HG03460 (cell line): ENCODE measurements at regions not wholly inside any gene's neighbourhood (a gene's known extent, or its start where the extent isn't known, plus 50 kb on each side); places are given as distances from the start of the nearest gene placed in this dataset.

Experiments used
- ATAC-seq: cut with Tn5 transposase; IDR thresholded peaks from one replicate; pipeline ENCODE4 v1.9.1; 2021; ENCODE audit not compliant: unreplicated experiment

DNA sequence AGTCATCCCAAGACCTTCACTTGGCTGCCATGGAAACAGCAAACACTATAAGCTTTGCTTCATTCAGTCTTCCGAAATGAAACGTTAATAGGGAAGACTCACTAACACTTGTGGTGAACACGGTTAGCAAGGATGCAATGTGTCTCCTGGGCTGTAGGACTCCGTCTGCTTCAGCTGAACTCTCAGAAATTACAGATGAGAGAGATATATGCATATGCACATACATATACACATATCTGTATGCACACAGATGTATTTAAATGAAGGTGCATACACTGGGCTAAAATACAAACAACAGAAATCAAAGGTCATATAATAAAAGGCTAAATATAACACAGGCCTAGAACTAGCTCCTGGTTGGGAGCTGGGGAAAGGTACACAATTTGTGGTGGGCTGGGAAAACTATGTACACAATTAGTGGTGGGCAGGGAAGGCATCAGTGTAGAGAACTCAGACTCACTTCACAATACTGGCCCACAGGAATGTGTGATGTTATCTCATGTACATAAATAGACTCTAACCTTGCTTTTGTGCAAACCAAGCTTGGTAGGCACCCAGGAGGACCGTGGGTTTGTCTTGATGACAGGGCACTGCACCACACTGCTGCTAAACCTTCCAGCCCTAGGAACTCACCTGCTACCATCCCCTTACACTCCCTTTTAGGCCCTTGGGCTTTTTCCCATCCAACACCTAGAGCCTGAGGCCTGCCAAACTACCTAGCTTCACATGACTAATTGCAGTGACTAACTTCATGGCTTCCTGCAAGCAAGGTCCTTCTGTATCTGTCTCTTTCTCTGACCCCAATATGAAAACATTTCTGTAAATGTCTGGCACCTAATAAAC is 873.1 kb downstream of the NSUN3 start:
- no peak for ATAC-seq

DNA sequence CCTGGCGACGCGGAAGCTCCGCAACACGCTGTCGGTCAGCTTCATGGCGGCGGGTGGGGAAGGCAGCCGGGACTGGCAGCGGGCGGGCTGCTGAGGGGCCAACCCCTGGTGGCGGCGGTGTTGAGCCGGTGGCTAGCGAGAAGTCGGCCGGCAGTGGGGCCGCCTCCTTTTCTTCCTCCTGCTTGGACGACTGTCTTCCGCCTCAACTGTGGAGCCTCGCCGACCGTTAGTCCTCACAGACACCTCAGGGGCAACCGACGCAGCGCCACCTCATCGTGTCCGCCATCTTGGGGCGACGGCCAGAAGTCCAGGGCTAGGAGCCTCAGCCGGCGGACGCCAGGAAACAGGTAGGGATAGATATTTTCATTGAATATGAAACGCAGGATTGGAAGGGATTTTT is 875.1 kb downstream of the NSUN3 start:
- no peak for ATAC-seq

DNA sequence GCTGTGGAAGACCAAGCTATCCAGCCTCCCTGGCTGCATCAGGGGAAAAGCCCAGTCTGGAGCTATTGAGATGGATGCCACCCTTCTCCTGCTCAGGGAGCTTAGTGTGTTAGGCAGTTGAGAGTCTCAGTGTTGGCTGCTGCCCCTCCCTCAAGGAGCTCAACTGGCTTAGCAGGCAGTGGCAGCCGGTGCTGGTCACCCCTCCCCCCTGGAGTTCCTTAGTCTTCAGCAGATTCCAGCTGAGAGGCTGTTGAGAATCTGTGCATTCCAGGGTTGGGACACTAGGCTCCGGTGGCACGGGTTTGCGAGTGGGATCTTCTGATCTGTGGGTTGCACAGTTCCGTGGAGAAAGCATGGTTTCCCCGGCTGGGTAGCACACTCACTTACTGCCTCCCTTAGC is 883.8 kb downstream of the NSUN3 start:
- ATAC-seq, result no peak

DNA sequence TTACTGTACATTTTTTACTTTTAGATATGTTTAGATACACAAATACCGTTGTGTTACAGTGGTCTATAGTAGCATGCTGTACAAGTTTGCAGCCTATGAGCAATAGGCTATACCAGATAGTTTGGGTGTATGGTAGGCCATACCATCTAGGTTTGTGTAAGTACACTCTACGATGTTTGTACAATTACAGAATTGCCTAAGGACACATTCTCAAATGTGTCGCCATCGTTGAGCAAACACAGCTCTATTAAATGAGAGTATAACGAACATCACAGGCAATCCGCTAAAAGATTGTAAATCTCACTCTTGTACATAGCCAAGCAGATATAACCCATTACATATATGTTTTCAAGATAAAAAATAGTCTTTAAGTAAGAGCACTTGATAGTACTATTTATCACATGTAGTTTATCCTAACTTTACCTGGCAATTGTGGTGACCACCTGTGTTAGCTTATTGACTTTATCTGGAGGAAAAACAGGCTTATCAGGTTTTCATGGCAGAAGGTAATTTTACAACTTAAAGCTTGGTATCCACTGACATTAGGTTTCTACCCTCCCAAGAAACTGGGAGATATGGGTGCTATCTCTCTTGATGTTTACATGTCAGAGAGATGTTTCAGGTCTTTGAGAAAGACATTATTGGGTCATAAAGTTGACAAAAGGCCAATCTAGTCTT is 898.7 kb downstream of the NSUN3 start:
- no peak for ATAC-seq

DNA sequence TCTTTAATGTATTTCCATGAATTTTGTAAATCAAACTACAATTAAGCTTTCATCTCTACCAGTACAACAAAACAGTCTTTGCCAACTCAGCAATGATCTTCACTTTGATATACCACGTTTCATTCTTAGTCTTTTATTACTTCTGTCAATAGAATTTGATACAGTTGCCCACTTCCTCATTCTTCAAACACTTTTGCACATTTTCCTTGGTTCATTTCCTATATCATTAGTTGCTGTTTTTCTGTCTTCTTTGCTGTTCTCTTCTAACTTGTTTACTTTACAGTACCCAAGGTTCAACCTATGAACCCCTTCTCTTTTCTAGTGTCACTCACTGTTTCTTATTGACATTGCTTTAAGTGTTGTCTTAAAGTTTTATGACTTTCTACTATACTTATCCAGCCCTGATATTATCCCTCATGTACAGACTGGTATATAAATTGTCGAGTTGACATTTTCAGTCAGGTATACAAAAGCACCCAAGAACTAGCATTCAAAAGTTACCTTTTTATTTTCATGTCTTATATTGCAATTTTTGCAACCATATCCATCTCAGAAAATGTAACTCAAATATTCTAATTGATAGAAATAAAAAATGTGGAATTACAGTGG is 903.1 kb downstream of the NSUN3 start:
- no peak for ATAC-seq

DNA sequence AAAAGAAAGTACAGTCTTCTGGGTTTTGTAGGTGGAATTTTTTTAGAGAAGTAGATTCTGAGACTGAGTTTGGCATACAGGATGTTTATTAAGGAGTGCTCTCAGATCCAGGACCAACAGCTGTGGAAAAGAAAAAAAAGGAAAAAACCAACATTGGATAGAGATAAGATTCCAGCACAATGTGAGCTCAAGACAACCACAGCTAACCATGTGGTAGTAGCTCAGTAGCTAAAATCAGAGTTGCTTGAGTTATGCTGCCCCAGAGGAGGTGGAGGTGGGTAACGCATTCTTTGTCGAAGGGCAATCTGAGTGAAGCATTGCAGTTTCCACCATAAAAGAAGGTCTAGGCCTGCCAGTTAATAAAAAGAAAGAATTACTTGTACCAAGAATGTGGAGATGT is 904.3 kb downstream of the NSUN3 start:
- ATAC-seq, result no peak

DNA sequence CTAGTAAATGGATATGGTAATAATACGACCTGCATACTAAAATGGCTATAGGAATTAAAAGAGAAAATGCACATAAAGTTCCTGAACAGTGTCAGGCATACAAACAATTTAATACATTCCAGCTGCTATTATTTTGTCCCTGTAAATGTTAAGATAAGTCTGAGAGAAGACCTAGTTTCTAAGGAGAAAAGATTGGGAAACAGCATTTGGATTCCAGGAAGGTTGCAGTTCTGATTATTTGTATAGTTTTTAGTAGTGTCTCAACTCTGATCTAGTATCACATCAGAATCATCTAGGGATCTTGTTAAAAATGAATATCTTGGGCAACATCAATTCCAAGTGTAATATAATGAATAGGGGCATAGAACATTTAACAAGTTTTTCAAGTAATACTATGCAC is 905.7 kb downstream of the NSUN3 start:
- ATAC-seq, result no peak

DNA sequence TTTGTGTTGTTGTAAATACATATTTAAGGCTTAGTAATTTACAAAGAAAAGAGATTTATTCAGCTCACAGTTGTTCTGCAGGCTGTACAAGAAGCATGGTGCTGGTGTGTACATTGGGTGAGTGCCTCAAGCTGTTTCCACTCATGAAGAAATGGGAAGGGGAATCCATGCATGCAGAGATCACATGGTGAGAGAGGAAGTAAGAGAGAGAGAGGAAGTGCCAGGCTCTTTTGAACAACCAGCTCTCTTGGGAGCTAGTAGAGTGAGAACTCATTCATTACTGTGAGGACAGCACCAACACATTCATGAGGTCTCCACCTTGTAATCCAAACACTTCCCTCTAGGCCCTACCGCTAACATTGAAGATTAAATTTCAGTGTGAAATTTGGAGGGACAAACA is 909.2 kb downstream of the NSUN3 start:
- no peak for ATAC-seq

DNA sequence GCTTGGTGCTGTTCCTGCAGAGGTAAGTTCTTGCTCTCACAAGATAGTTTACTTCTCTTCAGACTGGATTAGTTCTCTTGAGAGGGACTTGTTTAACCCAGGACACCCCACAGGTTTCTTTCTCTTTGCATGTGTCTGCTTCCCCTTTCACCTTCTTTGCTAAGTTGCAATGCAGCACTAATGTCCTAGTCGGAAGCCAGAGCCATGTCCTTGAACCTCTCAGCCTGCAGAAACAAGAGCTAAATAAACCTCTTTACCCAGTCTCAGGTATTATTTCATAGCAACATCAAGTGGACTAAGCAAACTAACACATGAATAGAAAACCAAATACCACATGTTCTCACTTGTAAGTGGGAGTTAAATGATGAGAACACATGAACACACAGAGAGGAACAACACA is 915.2 kb downstream of the NSUN3 start:
- no peak for ATAC-seq

DNA sequence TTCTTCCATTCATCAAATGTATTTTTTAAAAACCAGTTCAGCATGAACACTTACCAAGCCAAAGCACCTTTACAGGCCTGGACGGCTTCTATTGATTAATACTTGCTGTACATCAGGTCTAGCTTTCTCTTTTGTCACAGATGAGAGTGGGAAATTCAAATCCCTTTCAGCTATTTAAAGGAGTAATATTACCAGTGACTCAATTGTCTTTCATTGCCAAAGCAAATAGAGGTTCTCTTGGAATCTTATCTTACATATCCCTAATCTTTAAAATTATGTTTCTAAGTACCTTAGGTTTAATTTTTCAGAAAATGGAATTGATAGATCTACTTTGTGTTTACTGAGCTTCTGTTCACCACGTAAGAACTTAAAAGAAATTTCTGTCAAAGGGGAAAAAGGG is 922.9 kb downstream of the NSUN3 start:
- ATAC-seq, result no peak

DNA sequence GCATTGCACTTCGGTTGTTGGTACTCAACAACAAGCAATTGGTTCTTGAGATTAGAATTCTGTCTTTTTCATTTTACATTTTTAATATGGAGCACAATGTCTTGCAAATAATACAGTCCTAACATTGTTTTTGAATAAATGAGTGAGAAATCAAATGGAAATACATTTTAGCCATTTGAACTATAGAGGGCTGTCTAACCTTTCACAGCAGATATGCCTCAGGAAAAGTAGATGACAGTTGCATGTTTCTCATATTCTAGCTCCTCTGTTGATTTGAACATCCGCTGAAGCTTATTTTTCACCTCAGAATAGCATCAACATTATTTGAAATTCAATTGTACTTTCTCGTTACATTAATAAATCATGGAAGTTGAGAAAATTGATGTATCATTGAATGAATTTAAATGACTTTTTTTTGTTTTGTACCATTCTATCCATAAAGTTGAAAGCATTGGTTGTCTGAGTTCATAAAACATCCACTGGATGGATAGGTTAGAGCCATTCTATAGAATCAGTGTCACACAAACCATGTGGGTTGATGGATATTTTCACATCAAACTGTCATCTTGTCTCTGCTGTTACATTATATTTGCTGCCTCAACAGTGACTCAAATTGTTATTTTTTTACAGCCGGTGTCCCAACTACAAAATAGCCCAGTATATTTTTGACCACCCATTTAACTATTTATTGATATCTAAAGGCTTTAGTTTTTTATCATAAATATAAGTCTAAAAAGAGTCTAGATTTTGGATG is 928.3 kb downstream of the NSUN3 start:
- ATAC-seq, result no peak

DNA sequence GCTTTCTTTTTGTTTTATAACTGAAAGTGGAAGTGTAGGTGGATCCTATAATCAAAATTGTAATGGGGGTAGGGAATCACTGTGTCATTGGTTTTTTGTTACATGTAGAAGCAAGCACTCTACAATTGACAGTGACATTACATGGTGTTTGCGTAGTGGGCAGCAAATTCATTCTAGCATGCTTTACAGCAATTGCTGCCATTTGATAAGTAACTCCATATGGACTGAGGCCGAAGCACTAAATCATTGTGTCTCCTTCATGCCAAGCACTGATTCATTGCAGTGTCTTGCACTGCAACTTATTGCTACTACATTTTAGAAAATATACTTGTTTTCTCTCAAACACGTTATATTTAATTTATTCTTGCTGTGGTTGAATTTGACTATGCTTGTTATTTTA is 933.9 kb downstream of the NSUN3 start:
- ATAC-seq, result no peak

DNA sequence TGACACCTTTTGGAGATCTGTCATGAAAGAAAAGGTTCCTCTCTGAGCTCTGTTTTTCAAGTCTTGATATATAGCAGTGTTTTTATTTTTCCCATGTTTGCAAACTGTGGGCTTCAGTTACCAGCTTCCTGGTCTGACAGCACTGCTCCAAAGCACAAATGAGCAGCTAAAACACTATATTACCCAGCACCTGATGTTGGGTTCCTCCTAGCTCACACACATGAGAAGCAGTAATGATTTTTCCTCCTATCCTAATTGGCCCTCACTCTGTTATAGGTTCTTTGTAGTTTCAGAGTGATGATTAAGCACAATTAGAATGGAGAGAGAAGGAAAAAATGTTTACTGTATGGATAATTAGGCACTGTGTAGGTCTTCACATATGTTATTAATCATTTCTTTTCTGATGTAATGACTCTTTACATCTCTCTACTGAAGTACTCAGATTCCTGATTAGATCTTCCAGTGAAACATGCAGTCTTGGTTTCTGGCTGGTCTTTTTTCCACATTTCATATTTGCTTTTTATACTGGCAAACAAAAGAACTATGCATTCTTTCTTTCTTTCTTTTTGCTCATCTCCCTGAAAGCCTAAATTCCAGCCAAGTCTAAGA is 939.7 kb downstream of the NSUN3 start:
- no peak for ATAC-seq

DNA sequence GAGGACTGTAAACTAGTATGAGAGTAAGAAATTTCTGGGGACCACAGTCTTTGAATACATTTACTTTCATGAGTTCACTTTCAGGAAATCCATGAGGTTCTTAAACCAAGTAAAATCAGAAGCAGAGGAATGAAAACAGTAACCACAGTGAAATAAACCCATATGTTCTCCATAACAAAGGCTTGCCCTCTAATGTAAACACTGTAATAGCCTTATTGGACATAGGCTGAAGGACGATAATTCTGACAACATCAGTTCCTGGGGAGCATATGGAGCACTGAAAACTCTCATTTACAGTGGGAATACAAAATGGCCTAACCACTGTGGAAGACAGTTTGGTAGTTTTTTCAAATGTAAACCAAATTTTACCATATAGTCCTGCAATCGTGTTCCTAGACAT is 965.8 kb downstream of the NSUN3 start:
- no peak for ATAC-seq

DNA sequence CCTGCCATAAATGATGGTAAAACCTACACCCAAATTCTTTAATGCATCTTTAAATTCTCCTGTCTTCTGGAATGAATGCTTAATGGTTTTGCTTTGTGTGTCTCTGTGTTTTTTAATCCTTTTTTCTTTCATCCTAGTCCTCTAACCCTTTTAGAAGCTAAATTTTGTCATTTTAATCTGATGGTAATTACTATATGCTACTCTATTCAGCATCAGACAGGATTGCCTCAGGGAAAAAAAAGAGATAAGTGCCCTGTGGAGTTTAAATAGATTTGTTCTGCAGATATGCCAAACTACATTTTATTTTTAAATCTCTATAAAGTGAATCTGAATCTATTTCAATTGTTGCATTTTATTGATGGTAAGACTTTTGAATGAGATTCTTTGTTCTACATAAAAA is 966.8 kb downstream of the NSUN3 start:
- ATAC-seq, result no peak

DNA sequence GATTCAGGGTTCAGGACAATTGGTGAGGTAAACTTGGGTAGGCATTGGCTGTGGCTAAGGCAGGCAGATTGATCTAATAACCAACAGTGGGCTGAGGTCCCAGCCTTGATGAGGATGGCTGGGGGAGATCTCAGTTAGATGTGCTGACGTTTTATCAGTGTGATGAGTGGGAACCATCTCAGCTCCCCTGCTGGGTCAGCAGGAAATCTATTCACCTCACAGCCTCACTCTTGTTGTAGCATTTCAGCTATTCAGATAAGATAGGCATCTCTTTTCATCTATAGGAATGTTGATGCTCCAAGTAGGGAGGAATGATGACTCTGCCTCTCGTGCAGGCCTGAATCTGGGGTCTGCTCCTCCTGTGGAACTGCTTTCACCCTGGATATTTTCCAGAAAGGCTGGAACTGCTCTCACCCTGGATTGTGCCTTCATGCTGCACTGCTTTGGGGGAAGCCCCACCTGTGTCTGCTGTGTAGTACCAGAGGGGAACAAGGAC is 973.7 kb downstream of the NSUN3 start:
- ATAC-seq, result no peak

DNA sequence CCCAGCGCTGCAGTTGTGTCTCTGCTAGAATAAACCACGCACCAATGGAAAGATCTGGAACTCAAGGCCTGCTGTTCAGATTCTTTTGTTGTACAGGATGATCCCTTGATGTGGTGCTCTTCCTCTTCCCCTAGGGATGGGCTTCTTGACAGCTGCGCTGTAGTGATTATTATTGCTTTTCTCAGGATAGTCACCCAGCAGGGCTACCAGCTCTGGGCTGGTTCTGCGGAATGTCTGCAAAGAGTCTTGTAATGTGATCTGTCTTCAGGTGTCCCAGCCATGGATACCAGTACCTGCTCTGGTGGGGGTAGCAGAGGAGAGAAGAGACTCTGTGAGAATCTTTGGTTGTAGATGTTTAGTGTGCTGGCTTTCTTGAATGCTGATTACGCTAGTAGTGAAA is 974.2 kb downstream of the NSUN3 start:
- ATAC-seq, result no peak

DNA sequence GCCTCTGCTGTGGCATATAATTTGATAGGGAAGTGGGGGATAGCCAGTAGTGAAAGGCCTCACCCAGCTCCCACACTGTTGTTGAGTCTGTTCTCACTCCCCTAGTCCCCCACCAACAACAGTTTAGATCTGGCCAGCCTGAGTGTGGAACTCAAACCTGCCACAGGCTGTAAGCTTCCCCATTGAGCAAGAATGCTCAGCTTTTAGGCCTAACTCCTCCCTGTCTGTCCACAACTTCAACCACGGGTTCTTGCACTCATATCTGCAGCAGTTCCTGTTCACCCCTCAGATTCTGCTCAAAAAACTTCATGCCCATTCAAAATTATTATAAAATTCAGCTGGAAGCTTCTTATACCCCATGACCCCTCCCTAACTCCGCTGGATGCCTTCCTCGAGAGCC is 975.1 kb downstream of the NSUN3 start:
- ATAC-seq, result no peak

DNA sequence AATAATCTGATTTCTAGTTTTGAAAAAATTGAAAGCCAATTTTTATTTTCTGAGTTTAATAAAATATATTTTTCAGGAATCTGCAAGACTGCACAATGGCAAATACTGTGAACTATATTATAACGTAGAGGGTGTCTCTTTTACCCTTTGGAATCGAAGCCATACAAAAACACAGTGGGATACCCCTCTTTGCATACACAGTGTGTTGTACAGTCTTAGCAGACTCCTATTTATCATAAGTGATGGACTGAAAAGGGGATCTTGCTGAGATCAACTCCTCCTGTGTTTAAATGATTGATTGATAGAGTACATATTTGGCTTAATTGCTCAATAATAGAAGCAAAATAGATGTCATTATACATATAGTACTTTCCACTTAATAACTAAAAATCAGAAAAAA is 981.2 kb downstream of the NSUN3 start:
- no peak for ATAC-seq

DNA sequence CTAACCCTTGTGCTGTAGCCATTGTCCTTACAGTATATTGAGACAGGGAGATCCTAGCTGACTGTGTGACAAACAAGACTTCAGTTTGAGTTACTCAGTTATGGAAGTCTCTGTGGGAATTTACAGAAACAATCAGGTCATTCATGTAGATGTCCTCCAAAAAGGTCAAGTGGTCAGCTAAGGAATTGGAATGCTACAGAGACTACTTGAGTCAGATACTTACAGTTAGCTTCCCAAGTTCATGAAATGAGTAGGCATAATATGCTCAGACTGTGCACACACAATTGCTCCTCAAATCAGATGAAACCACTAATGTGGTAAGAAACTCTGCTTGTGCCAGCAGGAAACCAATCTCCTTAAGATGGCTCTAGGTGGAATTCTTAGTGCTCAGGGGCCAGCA is 985.7 kb downstream of the NSUN3 start:
- no peak for ATAC-seq

DNA sequence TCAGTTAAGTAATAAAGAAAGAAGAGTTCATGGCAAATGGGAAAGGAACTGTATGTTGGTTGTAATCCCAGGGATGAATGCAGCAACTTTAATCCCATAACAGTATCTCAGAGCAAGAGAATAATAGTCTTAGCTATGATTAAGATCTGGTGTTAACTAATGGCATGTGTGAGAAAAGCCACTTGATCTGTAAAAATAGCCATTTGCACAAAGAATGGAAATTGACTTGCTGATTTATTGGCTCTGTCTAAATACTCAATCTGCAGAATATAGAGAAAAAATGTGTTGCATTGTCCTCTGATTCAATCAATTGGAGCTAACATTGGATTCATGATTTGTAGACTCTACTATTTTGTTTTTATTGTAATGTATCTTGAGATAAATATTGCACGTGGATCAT is 987.0 kb downstream of the NSUN3 start:
- ATAC-seq, result no peak
